ENCODE measurements at regions not wholly inside any gene's neighbourhood (a gene's known extent, or its start where the extent isn't known, plus 50 kb on each side); places are given as distances from the start of the nearest gene placed in this dataset.

DNA sequence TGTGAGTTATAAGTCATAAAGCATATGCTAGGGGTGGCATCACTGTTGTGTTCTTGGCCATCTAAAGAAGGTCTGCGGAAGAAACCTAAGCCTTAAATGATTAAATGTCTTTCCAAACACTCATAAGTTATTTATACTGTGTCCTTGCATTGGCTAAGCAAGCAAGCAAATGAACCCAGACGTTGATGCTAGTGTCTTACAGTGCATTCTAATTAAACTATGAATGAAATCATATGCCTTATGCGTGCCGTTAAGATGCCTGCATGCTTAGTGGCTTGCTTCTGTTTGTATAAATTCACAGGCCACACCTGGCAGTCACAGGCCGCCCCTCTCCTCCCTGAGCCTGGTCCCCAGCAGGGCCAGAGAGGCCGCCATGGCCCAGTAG lies 49.9 kb downstream of the RIN2 start:
- TF ChIP-seq, protein P1, sequence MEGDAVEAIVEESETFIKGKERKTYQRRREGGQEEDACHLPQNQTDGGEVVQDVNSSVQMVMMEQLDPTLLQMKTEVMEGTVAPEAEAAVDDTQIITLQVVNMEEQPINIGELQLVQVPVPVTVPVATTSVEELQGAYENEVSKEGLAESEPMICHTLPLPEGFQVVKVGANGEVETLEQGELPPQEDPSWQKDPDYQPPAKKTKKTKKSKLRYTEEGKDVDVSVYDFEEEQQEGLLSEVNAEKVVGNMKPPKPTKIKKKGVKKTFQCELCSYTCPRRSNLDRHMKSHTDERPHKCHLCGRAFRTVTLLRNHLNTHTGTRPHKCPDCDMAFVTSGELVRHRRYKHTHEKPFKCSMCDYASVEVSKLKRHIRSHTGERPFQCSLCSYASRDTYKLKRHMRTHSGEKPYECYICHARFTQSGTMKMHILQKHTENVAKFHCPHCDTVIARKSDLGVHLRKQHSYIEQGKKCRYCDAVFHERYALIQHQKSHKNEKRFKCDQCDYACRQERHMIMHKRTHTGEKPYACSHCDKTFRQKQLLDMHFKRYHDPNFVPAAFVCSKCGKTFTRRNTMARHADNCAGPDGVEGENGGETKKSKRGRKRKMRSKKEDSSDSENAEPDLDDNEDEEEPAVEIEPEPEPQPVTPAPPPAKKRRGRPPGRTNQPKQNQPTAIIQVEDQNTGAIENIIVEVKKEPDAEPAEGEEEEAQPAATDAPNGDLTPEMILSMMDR (conservative IDR thresholded peaks at IDR 0.05) = no peak
- no peak for TF ChIP-seq ZFX (IDR thresholded peaks at IDR 0.05)
